ENCODE measurements at regions not wholly inside any gene's neighbourhood (a gene's known extent, or its start where the extent isn't known, plus 50 kb on each side); places are given as distances from the start of the nearest gene placed in this dataset.

DNA sequence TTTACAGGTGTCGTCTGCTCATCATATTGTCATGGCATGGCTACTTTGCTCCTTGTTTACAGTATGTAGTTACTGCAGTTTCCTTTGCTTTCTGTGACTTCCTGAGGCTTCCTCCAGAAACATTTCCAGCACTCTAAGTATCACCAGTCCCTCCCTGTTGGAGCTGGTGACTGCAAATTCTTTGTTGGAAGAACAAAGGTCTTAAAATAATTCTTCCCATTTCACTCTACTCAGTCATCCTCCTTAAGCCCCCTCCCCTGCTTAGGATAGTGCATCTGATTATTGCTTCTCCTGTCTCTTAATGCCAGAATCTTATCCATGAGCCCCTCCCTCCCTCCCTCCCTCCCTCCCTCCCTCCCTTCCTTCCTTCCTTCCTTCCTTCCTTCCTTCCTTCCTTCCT, 72.0 kb downstream of the C3orf38 start:
- TF ChIP-seq NFIC (IDR thresholded peaks at IDR 0.05) (no peak), TEAD4 (IDR thresholded peaks at IDR 0.05) (no peak), CEBPB (IDR thresholded peaks at IDR 0.05) (no peak), FOXM1 (IDR thresholded peaks at IDR 0.05; ENCODE audit: borderline replicate concordance, low read depth) (no peak), YY1 (IDR thresholded peaks at IDR 0.05; ENCODE audit: low read depth) (no peak), TCF12 (IDR thresholded peaks at IDR 0.05; ENCODE audit: low read depth) (no peak), TAF1 (IDR thresholded peaks at IDR 0.05; ENCODE audit: low read depth) (no peak), EGR1 (IDR thresholded peaks at IDR 0.05) (no peak), EP300 (IDR thresholded peaks at IDR 0.05; ENCODE audit: borderline replicate concordance) (no peak), RAD21 (IDR thresholded peaks at IDR 0.05; ENCODE audit: low read depth) (no peak), CREB1 (IDR thresholded peaks at IDR 0.05; ENCODE audit: low read depth) (no peak)
- TF ChIP-seq, protein P1, sequence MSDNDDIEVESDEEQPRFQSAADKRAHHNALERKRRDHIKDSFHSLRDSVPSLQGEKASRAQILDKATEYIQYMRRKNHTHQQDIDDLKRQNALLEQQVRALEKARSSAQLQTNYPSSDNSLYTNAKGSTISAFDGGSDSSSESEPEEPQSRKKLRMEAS (IDR thresholded peaks at IDR 0.05) = no peak
- TF ChIP-seq, protein P2, sequence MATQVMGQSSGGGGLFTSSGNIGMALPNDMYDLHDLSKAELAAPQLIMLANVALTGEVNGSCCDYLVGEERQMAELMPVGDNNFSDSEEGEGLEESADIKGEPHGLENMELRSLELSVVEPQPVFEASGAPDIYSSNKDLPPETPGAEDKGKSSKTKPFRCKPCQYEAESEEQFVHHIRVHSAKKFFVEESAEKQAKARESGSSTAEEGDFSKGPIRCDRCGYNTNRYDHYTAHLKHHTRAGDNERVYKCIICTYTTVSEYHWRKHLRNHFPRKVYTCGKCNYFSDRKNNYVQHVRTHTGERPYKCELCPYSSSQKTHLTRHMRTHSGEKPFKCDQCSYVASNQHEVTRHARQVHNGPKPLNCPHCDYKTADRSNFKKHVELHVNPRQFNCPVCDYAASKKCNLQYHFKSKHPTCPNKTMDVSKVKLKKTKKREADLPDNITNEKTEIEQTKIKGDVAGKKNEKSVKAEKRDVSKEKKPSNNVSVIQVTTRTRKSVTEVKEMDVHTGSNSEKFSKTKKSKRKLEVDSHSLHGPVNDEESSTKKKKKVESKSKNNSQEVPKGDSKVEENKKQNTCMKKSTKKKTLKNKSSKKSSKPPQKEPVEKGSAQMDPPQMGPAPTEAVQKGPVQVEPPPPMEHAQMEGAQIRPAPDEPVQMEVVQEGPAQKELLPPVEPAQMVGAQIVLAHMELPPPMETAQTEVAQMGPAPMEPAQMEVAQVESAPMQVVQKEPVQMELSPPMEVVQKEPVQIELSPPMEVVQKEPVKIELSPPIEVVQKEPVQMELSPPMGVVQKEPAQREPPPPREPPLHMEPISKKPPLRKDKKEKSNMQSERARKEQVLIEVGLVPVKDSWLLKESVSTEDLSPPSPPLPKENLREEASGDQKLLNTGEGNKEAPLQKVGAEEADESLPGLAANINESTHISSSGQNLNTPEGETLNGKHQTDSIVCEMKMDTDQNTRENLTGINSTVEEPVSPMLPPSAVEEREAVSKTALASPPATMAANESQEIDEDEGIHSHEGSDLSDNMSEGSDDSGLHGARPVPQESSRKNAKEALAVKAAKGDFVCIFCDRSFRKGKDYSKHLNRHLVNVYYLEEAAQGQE (IDR thresholded peaks at IDR 0.05; ENCODE audit: low read depth) = no peak
- TF ChIP-seq, protein P3, sequence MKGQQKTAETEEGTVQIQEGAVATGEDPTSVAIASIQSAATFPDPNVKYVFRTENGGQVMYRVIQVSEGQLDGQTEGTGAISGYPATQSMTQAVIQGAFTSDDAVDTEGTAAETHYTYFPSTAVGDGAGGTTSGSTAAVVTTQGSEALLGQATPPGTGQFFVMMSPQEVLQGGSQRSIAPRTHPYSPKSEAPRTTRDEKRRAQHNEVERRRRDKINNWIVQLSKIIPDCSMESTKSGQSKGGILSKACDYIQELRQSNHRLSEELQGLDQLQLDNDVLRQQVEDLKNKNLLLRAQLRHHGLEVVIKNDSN (IDR thresholded peaks at IDR 0.05) = no peak
